ENCODE measurements at regions not wholly inside any gene's neighbourhood (a gene's known extent, or its start where the extent isn't known, plus 50 kb on each side); places are given as distances from the start of the nearest gene placed in this dataset.
"Not testable (repeated sequence)": the region's sequence is repeated elsewhere in the genome, so short reads cannot be mapped to it uniquely, and the experiment has no call there.

DNA sequence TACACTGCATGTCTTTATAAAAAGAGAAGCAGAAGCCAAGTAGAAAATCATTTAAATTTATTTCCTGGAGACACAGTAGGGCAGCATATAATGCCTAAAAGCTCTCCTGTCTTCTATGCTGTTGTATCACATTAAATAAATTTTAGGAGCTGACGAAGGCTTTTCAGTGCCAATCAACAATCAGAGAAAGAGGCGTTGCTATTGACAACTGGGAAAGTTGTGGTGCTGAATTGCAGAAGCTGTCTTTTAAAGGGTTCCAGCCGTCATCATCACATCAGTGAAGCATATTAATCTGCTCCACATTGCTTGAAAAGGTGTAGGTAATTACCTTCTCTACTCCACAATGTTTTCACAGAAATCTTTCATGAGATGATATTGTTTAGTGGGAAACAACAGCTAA, 103.9 kb downstream of the FSCB start:
- DNase-seq (ENCODE audit: low spot score) = no peak
- in situ Hi-C loops (cut with MboI; ENCODE audit: low sequenced_read_pairs, unreplicated experiment) = no loop called here
- TF ChIP-seq, protein P1, sequence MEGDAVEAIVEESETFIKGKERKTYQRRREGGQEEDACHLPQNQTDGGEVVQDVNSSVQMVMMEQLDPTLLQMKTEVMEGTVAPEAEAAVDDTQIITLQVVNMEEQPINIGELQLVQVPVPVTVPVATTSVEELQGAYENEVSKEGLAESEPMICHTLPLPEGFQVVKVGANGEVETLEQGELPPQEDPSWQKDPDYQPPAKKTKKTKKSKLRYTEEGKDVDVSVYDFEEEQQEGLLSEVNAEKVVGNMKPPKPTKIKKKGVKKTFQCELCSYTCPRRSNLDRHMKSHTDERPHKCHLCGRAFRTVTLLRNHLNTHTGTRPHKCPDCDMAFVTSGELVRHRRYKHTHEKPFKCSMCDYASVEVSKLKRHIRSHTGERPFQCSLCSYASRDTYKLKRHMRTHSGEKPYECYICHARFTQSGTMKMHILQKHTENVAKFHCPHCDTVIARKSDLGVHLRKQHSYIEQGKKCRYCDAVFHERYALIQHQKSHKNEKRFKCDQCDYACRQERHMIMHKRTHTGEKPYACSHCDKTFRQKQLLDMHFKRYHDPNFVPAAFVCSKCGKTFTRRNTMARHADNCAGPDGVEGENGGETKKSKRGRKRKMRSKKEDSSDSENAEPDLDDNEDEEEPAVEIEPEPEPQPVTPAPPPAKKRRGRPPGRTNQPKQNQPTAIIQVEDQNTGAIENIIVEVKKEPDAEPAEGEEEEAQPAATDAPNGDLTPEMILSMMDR (IDR thresholded peaks at IDR 0.05; ENCODE audit: borderline replicate concordance, control extremely low read depth, extremely low read depth, insufficient read depth, missing control alignments) = no peak

DNA sequence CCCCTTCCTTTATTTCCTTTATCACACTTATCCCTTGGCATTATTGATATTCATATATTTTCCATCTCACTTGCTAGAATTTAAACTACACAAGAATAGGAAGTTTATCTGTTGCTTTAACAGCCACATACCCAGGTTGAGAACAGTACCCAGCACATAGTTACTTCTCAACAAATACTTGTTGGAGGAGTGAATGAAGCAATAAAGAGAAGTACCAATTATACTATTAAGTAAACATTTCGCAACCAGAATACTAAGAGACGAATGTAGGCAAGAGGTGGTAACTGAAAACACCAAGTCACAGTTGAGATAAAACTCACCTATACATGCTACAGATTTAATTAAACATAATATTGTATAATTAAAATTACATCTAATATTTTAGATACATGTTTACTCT, 110.9 kb downstream of the FSCB start:
- TF ChIP-seq, protein P1 (IDR thresholded peaks at IDR 0.05; ENCODE audit: borderline replicate concordance, control extremely low read depth, extremely low read depth, insufficient read depth, missing control alignments) = no peak
- in situ Hi-C loops (cut with MboI; ENCODE audit: low sequenced_read_pairs, unreplicated experiment) = no loop called here
- DNase-seq (ENCODE audit: low spot score) = no peak

DNA sequence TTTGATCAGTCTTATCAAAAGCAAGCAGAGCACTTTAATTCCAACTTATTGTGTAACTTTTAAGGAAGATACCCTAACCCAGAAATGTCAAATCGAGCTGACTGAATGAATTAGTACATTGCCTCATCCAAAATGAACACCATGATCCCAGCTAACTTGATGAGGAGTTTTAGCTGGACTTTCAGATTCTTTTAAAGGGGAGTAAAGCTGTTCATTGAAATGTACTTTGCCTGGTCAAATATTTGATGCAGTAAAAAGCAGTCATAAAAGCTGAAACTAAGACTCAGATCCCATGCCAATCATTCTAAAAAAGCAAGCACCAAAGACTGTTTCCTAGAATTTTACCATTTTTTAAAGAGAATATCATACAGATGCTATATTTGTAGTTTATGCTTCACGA, 114.1 kb downstream of the FSCB start:
- TF ChIP-seq, protein P1 (IDR thresholded peaks at IDR 0.05; ENCODE audit: borderline replicate concordance, control extremely low read depth, extremely low read depth, insufficient read depth, missing control alignments) = no peak
- in situ Hi-C loops (cut with MboI; ENCODE audit: low sequenced_read_pairs, unreplicated experiment) = no loop called here

DNA sequence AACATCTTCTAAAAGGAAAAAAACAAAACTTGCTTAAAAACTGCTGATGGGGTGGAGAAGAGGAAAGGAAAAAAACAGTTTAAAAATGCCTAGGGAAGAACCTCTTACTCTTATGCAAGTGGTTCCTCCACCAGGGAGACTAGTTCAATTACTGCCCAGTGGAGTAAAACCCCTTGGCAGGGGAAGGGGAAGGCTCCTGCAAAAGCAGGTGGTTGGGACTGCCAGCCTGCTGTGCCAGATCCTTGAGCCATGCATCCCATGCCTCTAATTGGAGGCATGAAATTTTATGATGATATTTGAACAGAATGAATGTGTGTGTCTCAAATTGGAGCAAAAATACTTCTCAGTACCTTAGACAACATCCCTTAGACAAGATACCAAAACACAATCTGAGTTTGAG, 118.8 kb downstream of the FSCB start:
- no peak for DNase-seq (ENCODE audit: low spot score)
- in situ Hi-C loops (cut with MboI; ENCODE audit: low sequenced_read_pairs, unreplicated experiment) = no loop called here
- TF ChIP-seq, protein P1 (IDR thresholded peaks at IDR 0.05; ENCODE audit: borderline replicate concordance, control extremely low read depth, extremely low read depth, insufficient read depth, missing control alignments) = no peak

More for the DNA sequence above, 114.1 kb downstream of the FSCB start:
- no peak for DNase-seq (ENCODE audit: low spot score)

DNA sequence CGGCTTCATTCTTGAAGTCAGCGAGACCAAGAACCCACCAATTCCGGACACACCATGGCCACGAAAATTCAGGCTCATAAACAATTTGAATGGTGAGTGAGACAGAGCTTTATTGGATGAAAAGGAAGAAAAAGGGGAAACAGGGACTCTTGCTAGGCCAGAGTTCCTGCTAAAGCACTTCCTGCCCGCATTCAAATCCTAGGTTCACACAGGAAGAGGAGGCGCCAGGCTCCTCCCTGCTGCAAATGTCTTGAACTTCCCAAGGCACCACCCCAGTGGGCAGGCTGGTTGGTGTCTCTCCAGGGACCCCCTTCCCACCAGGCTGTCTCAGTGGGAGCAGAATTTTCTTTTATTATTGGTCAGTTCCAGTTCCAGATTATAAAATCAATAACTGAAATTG, 121.2 kb downstream of the FSCB start:
- TF ChIP-seq, protein P1 (IDR thresholded peaks at IDR 0.05; ENCODE audit: borderline replicate concordance, control extremely low read depth, extremely low read depth, insufficient read depth, missing control alignments) = no peak
- in situ Hi-C loops (cut with MboI; ENCODE audit: low sequenced_read_pairs, unreplicated experiment) = no loop called here
- DNase-seq (ENCODE audit: low spot score) = no peak

DNA sequence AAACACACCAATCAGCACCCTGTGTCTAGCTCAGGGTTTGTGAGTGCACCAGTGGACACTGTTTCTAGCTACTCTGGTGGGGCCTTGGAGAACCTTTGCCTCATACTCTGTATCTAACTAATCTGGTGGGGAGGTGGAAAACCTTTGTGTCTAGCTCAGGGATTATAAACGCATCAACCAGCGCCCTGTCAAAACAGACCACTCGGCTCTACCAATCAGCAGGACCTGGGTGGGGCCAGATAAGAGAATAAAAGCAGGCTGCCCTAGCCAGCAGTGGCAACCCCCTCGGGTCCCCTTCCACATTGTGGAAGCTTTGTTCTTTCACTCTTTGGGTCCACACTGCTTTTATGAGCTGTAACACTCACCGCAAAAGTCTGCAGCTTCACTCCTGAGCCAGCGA, 121.8 kb downstream of the FSCB start:
- DNase-seq (ENCODE audit: low spot score); in situ Hi-C loops (cut with MboI; ENCODE audit: low sequenced_read_pairs, unreplicated experiment): not testable (repeated sequence)

DNA sequence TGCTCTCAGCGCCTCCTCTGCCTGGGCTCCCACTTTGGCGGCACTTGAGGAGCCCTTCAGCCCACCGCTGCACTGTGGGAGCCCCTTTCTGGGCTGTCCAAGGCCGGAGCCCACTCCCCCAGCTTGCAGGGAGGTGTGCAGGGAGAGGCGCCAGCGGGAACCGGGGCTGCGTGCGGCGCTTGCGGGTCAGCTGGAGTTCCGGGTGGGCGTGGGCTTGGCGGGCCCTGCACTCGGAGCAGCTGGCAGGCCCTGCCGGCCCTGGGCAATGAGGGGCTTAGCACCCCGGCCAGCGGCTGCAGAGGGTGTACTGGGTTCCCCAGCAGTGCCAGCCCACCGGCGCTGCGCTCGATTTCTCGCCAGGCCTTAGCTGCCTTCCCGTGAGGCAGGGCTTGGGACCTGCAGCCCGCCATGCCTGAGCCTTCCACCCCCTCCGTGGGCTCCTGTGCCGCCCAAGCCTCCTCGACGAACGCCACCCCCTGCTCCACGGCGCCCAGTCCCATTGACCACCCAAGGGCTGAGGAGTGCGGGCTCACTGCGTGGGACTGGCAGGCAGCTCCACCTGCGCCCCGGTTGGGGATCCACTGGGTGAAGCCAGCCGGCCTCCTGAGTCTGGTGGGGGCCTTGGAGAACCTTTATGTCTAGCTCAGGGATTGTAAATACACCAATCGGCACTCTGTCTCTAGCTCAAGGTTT, 122.3 kb downstream of the FSCB start:
- DNase-seq (ENCODE audit: low spot score); in situ Hi-C loops (cut with MboI; ENCODE audit: low sequenced_read_pairs, unreplicated experiment): not testable (repeated sequence)

DNA sequence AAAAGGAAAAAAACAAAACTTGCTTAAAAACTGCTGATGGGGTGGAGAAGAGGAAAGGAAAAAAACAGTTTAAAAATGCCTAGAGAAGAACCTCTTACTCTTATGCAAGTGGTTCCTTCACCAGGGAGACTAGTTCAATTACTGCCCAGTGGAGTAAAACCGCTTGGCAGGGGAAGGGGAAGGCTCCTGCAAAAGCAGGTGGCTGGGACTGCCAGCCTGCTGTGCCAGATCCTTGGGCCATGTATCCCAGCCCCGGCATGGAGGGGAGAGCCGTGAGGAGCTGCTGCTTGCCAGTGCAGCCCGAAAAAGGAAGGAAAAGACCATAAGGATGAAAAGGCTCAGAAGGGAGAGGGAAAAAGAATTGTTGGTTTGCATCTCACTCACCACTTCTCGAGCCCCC, 123.0 kb downstream of the FSCB start:
- DNase-seq (ENCODE audit: low spot score) = no peak
- in situ Hi-C loops (cut with MboI; ENCODE audit: low sequenced_read_pairs, unreplicated experiment) = no loop called here
- TF ChIP-seq, protein P1 (IDR thresholded peaks at IDR 0.05; ENCODE audit: borderline replicate concordance, control extremely low read depth, extremely low read depth, insufficient read depth, missing control alignments) = no peak

All from GM13976 (cell line).